Lower leg skin (tissue), 3 donors: ENCODE measurements at regions not wholly inside any gene's neighbourhood (a gene's known extent, or its start where the extent isn't known, plus 50 kb on each side); places are given as distances from the start of the nearest gene placed in this dataset.

ENCODE experiments used
- CTCF ChIP-seq, 3 donors: fragments of 450-650 bp; IDR thresholded peaks; one replicate each; pipeline ENCODE4 v1.5.1; 2016; ENCODE audit warnings: antibody characterized with exemption in 3 of 3, mild to moderate bottlenecking in 3 of 3, moderate library complexity in 2 of 3
- POLR2A ChIP-seq, 2 donors: fragments of 450-650 bp; IDR thresholded peaks; one replicate each; pipeline ENCODE4 v1.6.1; 2016 to 2017; ENCODE audit warnings: antibody characterized with exemption in 2 of 2, mild to moderate bottlenecking in 1 of 2, moderate library complexity in 1 of 2

GRCh38 chr10:10132009-10132408 lies 885.7 kb upstream of the CELF2 start:
- TF ChIP-seq CTCF (IDR thresholded peaks at IDR 0.05): no peak
- no peak for TF ChIP-seq POLR2A (IDR thresholded peaks at IDR 0.05)
